Left lung (tissue), 4 donors: ENCODE measurements at regions not wholly inside any gene's neighbourhood (a gene's known extent, or its start where the extent isn't known, plus 50 kb on each side); places are given as distances from the start of the nearest gene placed in this dataset.
A peak's percentile ranks its signal among the peaks of the same experiment; 100 is the strongest.

ENCODE experiments used
- ATAC-seq: fragments of 200-7000 bp; cut with Tn5 transposase; one replicate; pipeline ENCODE4 v1.9.1; 2020; ENCODE audit warnings: moderate library complexity
- DNase-seq, 4 donors: peaks; one replicate each; pipeline ENCODE4 v3.0.0-alpha.2; 2013 to 2020
- H3K27ac ChIP-seq, 2 donors: fragments of 200-600 bp; sonication (generic) in 1 of 2; one replicate each; pipeline versions ENCODE4 v1.5.0 to v1.8.0; 2020 to 2021
- H3K27me3 ChIP-seq, 2 donors: fragments of 200-600 bp; sonication (generic) in 1 of 2; one replicate each; pipeline versions ENCODE4 v1.5.0 to v1.8.0; 2020 to 2021
- H3K36me3 ChIP-seq, 2 donors: fragments of 200-600 bp; sonication (generic) in 1 of 2; one replicate each; pipeline versions ENCODE4 v1.5.0 to v1.8.0; 2020 to 2021
- H3K4me1 ChIP-seq, 2 donors: fragments of 200-600 bp; one replicate each; pipeline ENCODE4 v1.8.0; 2021
- H3K4me3 ChIP-seq, 2 donors: fragments of 200-600 bp; sonication (generic) in 1 of 2; one replicate each; pipeline versions ENCODE4 v1.5.0 to v1.8.0; 2020 to 2021; ENCODE audit warnings: mild to moderate bottlenecking in 1 of 2
- H3K9me3 ChIP-seq, 2 donors: fragments of 200-600 bp; sonication (generic) in 1 of 2; one replicate each; pipeline versions ENCODE4 v1.5.0 to v1.8.0; 2020 to 2021
- intact Hi-C, 2 donors: fragments of 100-400 bp; cut with DNase I; formaldehyde crosslinking; loops; one replicate each; pipeline versions ENCODE4 v1.11.2 to v1.14.2; 2022
- TF ChIP-seq, protein P1 (sequence below), 2 donors: fragments of 200-600 bp; sonication (generic) in 1 of 2; IDR thresholded peaks; one replicate each; pipeline versions ENCODE4 v1.5.0 to v1.8.0; 2021; ENCODE audit warnings: antibody characterized with exemption in 2 of 2
- donor health status: DM: no; HTN: yes; CAD: no.
- donor health status: DM: no; HTN: no; CAD: no.

DNA sequence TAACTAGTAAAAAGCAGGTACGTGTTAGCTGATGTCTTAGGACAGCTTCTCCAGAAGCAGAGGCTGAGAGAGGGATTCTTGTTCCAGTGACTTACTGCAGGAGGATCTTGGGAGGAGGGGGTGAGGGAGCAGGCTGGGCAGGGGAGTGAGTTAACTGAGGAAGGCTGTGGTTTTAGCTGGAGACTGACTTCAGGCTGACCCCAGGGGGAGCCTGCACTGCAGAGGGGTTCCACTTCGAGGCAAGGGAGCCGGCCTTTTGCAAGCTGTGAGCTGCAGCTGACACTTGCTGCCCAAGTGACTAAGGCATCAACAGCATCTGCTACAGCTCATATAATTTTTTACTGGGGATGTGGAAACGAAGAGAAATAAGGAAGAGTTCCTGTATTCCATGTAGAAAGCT lies 50.4 kb upstream of the SOD1 start:
- intact Hi-C loops, result loop anchor here in 1 of 2 donors (10.0 kb wide), 2 partner anchors 414 to 494 kb away; no protein-coding TSS in a partner anchor
- H3K27ac ChIP-seq, result no peak overlapping the region
- TF ChIP-seq, protein P1, sequence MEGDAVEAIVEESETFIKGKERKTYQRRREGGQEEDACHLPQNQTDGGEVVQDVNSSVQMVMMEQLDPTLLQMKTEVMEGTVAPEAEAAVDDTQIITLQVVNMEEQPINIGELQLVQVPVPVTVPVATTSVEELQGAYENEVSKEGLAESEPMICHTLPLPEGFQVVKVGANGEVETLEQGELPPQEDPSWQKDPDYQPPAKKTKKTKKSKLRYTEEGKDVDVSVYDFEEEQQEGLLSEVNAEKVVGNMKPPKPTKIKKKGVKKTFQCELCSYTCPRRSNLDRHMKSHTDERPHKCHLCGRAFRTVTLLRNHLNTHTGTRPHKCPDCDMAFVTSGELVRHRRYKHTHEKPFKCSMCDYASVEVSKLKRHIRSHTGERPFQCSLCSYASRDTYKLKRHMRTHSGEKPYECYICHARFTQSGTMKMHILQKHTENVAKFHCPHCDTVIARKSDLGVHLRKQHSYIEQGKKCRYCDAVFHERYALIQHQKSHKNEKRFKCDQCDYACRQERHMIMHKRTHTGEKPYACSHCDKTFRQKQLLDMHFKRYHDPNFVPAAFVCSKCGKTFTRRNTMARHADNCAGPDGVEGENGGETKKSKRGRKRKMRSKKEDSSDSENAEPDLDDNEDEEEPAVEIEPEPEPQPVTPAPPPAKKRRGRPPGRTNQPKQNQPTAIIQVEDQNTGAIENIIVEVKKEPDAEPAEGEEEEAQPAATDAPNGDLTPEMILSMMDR (IDR thresholded peaks at IDR 0.05), result no peak
- no peaks in the 10 kb centered on the region for H3K36me3 ChIP-seq
- H3K9me3 ChIP-seq, result peaks cover 0 to 10% of the 10 kb centered on the region in 2 donors
- no peak for ATAC-seq
- H3K4me1 ChIP-seq, result no peaks in the 10 kb centered on the region
- H3K27me3 ChIP-seq, result peaks cover 0 to 13% of the 10 kb centered on the region in 2 donors
- no peak overlapping the region for H3K4me3 ChIP-seq
- no peak for DNase-seq

DNA sequence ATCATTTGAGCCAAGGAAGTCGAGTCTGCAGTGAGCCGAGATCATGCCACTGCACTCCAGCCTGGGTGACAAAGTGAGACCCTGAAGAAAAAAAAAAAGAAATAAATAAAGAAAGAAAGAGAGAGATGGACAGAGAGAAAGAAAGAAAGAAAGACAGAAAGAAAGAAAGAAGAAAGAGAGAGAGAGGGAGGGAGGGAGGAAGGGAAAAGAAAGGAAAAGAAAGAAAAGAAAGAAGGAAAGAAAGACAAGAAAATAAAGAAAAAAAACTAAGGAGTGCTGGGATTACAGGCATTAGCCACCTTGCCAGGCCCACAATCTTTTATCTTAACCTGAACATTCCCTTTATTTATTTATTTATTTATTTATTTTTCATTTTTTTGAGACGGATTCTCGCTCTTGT lies 51.7 kb upstream of the SOD1 start:
- Histone ChIP-seq H3K4me1 (no peaks in the 10 kb centered on the region), H3K27ac (no peak overlapping the region), H3K9me3 (peaks cover 0 to 10% of the 10 kb centered on the region in 2 donors), H3K36me3 (no peaks in the 10 kb centered on the region), H3K27me3 (peaks cover 0 to 4% of the 10 kb centered on the region in 2 donors), H3K4me3 (no peak overlapping the region)
- ATAC-seq, result no peak
- intact Hi-C loops, result loop anchor here in 1 of 2 donors (10.0 kb wide), 2 partner anchors 413 to 493 kb away; no protein-coding TSS in a partner anchor
- DNase-seq, result no peak
- TF ChIP-seq, protein P1 (IDR thresholded peaks at IDR 0.05), result no peak

DNA sequence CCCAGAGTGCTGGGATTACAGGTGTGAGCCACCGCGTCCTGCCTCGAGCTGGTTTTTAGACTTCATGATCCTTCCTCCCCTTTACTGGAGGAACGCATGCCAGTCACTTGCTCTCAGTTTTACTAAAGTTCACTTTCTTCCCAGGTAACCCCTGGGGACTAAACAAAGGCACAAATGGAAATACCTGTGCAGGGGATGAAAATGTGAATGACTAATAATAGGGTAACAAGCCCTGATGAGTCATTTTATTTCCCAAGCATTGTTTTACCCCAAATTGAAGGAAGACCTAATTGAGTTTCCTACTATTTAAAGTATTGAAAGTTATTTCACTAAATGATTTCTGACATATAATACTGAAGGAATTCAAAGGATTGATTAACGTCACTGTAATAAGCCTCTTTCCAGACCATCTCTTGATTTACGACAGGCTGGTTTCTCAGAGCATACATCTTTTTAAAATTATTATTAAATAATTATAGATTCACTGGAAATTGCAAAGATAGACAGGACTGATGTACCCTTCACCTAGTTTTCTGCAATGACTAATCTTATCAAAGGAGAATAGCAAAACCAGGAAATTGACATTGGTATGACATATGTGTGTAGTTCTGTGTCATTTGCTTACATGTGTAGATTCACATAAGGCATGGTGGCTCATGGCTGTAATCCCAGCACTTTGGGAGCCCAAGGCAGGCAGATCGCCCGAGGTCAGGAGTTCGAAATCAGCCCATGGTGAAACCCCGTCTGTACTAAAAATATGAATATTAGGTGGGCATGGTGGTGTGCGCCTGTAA lies 53.2 kb upstream of the SOD1 start:
- peaks cover 0 to 4% of the 10 kb centered on the region in 2 donors for H3K9me3 ChIP-seq
- H3K4me3 ChIP-seq, result no peak overlapping the region
- H3K27me3 ChIP-seq, result no peaks in the 10 kb centered on the region
- H3K27ac ChIP-seq, result no peak overlapping the region
- H3K36me3 ChIP-seq, result no peaks in the 10 kb centered on the region
- intact Hi-C loops, result loop anchor here in 1 of 2 donors (10.0 kb wide), 2 partner anchors 411 to 491 kb away; no protein-coding TSS in a partner anchor
- DNase-seq, result no peak
- ATAC-seq, result no peak
- H3K4me1 ChIP-seq, result no peaks in the 10 kb centered on the region
- TF ChIP-seq, protein P1 (IDR thresholded peaks at IDR 0.05), result no peak

GRCh38 chr21:31604591-31605190 lies 54.8 kb upstream of the SOD1 start:
- intact Hi-C loops, result loop anchor here in 1 of 2 donors (10.0 kb wide), 2 partner anchors 410 to 490 kb away; no protein-coding TSS in a partner anchor
- no peaks in the 10 kb centered on the region for H3K27me3 ChIP-seq
- DNase-seq (peak; percentile 56 to 82 (median 70)), ATAC-seq (peak; percentile 85)
- no peaks in the 10 kb centered on the region for H3K36me3 ChIP-seq
- H3K4me1 ChIP-seq, result no peaks in the 10 kb centered on the region
- H3K9me3 ChIP-seq, result no peaks in the 10 kb centered on the region
- TF ChIP-seq, protein P1 (IDR thresholded peaks at IDR 0.05), result peak; percentile 88 to 93
- no peak overlapping the region for H3K27ac ChIP-seq
- no peak overlapping the region for H3K4me3 ChIP-seq

DNA sequence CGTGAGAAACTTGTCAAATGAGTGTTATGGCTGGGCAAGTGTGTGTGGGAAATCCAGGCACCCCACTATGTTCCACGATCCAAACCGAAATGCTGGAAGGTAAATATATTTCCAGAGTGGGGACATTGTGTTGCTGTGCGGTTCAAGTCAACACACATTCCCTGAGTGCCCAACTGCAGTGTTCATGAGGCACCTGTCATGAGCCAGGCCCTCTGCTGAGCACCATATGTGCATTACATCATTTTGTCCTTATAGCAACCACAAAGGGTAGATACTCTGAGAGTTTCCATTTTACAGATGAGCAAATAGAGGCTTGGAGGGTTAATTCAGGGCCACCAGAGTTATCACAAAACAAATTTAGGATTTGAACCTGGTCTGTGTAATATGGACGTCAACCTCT lies 59.9 kb upstream of the SOD1 start:
- H3K27me3 ChIP-seq, result no peaks in the 10 kb centered on the region
- TF ChIP-seq, protein P1 (IDR thresholded peaks at IDR 0.05), result no peak
- no peaks in the 10 kb centered on the region for H3K9me3 ChIP-seq
- no peak overlapping the region for H3K27ac ChIP-seq
- no peak for DNase-seq
- intact Hi-C loops, result no loop called here
- no peak for ATAC-seq
- no peaks in the 10 kb centered on the region for H3K36me3 ChIP-seq
- H3K4me3 ChIP-seq, result no peak overlapping the region
- H3K4me1 ChIP-seq, result no peaks in the 10 kb centered on the region
